MM.1S (cell line): ENCODE measurements at regions not wholly inside any gene's neighbourhood (a gene's known extent, or its start where the extent isn't known, plus 50 kb on each side); places are given as distances from the start of the nearest gene placed in this dataset.

Experiments used
- DNase-seq: peaks from one replicate; pipeline ENCODE4 v3.0.0-alpha.2; 2015
- H2AFZ ChIP-seq: fragments of 300-600 bp; sonication (generic); 2 replicates; pipeline ENCODE4 v1.6.0; 2016; ENCODE audit warnings: antibody characterized with exemption, low read length
- H3F3A ChIP-seq: fragments of 300-600 bp; sonication (generic); 2 replicates; pipeline ENCODE4 v1.6.1; 2016; ENCODE audit warnings: mild to moderate bottlenecking, antibody characterized with exemption, low read length, moderate library complexity, mixed read lengths; ENCODE audit not compliant: insufficient read depth
- H3K27ac ChIP-seq: fragments of 300-600 bp; sonication (generic); 2 replicates; pipeline ENCODE4 v1.5.1; 2016; ENCODE audit warnings: mild to moderate bottlenecking, low read length
- H3K27me3 ChIP-seq: fragments of 300-600 bp; sonication (generic); replicated peaks from 2 replicates; pipeline ENCODE4 v1.6.0; 2016; ENCODE audit warnings: low read length; ENCODE audit not compliant: insufficient read depth
- H3K36me3 ChIP-seq: fragments of 300-600 bp; sonication (generic); replicated peaks from 2 replicates; pipeline ENCODE4 v1.6.1; 2016; ENCODE audit warnings: mild to moderate bottlenecking, low read length, mixed read lengths; ENCODE audit not compliant: insufficient read depth
- H3K4me1 ChIP-seq: fragments of 300-600 bp; sonication (generic); 2 replicates; pipeline ENCODE4 v1.6.1; 2016; ENCODE audit warnings: low read length, mixed read lengths
- H3K4me2 ChIP-seq: fragments of 300-600 bp; sonication (generic); 2 replicates; pipeline ENCODE4 v1.6.0; 2016; ENCODE audit warnings: low read depth, low read length
- H3K4me3 ChIP-seq: fragments of 300-600 bp; sonication (generic); 2 replicates; pipeline ENCODE4 v1.5.1; 2016; ENCODE audit warnings: low read length, mixed read lengths
- H3K79me2 ChIP-seq: fragments of 300-600 bp; sonication (generic); 2 replicates; pipeline ENCODE4 v1.6.1; 2016; ENCODE audit warnings: mixed run types, low read length, mixed read lengths
- H3K9ac ChIP-seq: fragments of 300-600 bp; sonication (generic); 2 replicates; pipeline ENCODE4 v1.6.1; 2016; ENCODE audit warnings: low read length, mixed read lengths
- H3K9me2 ChIP-seq: fragments of 300-600 bp; sonication (generic); replicated peaks from 2 replicates; pipeline ENCODE4 v1.6.1; 2016; ENCODE audit warnings: mild to moderate bottlenecking, low read length, mixed read lengths; ENCODE audit not compliant: insufficient read depth
- H3K9me3 ChIP-seq: fragments of 300-600 bp; sonication (generic); replicated peaks from 2 replicates; pipeline ENCODE4 v1.6.1; 2016; ENCODE audit warnings: mild to moderate bottlenecking, low read length, mixed read lengths; ENCODE audit not compliant: insufficient read depth
- H4K20me1 ChIP-seq: fragments of 300-600 bp; sonication (generic); 2 replicates; pipeline ENCODE4 v1.6.1; 2016; ENCODE audit warnings: mild to moderate bottlenecking, low read length, moderate library complexity, mixed read lengths; ENCODE audit not compliant: insufficient read depth
- CTCF ChIP-seq: fragments of 300-600 bp; sonication (generic); IDR thresholded peaks from 2 replicates; pipeline ENCODE4 v1.5.1; 2016; ENCODE audit warnings: antibody characterized with exemption, low read length, mixed read lengths
- EZH2 ChIP-seq: fragments of 300-600 bp; sonication (generic); optimal IDR thresholded peaks from 2 replicates; pipeline ENCODE3; 2017; ENCODE audit warnings: low read depth, mild to moderate bottlenecking, antibody characterized with exemption, low read length, mixed read lengths
- EZH2phosphoT487 ChIP-seq: fragments of 300-600 bp; sonication (generic); IDR thresholded peaks from 2 replicates; pipeline ENCODE4 v1.6.1; 2018; ENCODE audit warnings: antibody characterized with exemption, low read length

GRCh38 chrX:26845056-26845455 lies 618.1 kb downstream of the PPP4R3C start:
- Histone ChIP-seq H3K9me3 (no peaks in the 10 kb centered on the region), H3K9ac (no peak overlapping the region), H3K4me1 (no peaks in the 10 kb centered on the region), H3K4me3 (no peak overlapping the region), H3F3A (no peaks in the 10 kb centered on the region), H3K79me2 (no peaks in the 10 kb centered on the region), H3K27me3 (no peaks in the 10 kb centered on the region), H2AFZ (no peak overlapping the region), H3K4me2 (no peak overlapping the region), H3K36me3 (no peaks in the 10 kb centered on the region), H3K9me2 (no peaks in the 10 kb centered on the region), H4K20me1 (no peaks in the 10 kb centered on the region), H3K27ac (no peak overlapping the region)
- no peak for DNase-seq
- TF ChIP-seq EZH2 (no peak), EZH2phosphoT487 (no peak), CTCF (no peak)

- Histone ChIP-seq H3K4me2 (no peak overlapping the region), H3F3A (no peaks in the 10 kb centered on the region), H3K9ac (no peak overlapping the region), H3K79me2 (no peaks in the 10 kb centered on the region), H4K20me1 (no peaks in the 10 kb centered on the region), H3K4me3 (no peak overlapping the region), H2AFZ (no peak overlapping the region), H3K4me1 (no peaks in the 10 kb centered on the region), H3K36me3 (no peaks in the 10 kb centered on the region), H3K9me3 (no peaks in the 10 kb centered on the region), H3K27ac (no peak overlapping the region), H3K9me2 (no peaks in the 10 kb centered on the region), H3K27me3 (no peaks in the 10 kb centered on the region)
- no peak for TF ChIP-seq EZH2phosphoT487
- no peak for TF ChIP-seq EZH2
- no peak for TF ChIP-seq CTCF
- no peak for DNase-seq
These were observed 606.5 kb downstream of the MAGEB5 start for GRCh38 chrX:26822448-26822847.

DNA sequence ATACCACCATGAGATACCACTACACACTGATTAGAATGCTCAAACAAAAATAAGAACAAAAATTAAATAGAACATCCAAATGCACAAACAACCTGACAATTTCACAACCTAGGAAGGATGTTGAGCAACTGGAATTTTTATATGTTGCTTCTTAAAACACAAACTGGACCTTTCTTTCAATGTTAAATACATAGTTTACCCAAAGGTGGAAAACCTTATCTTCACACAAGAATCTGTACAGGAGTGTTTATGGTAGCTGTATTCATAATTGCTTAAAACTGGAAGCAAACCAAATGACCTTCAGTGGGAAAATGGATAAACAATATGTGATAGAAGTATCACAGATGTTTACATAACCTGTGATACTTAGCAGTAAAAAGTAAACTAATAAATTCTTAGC lies 573.8 kb downstream of the MAGEB5 start:
- DNase-seq, result no peak
- H3K4me1 ChIP-seq, result no peaks in the 10 kb centered on the region
- H3K4me3 ChIP-seq, result no peak overlapping the region
- no peak for TF ChIP-seq CTCF
- H3K9me2 ChIP-seq, result no peaks in the 10 kb centered on the region
- H3K4me2 ChIP-seq, result no peak overlapping the region
- no peaks in the 10 kb centered on the region for H3K79me2 ChIP-seq
- H3K36me3 ChIP-seq, result no peaks in the 10 kb centered on the region
- no peak overlapping the region for H3K9ac ChIP-seq
- no peaks in the 10 kb centered on the region for H3K9me3 ChIP-seq
- no peaks in the 10 kb centered on the region for H3F3A ChIP-seq
- H3K27ac ChIP-seq, result no peak overlapping the region
- H4K20me1 ChIP-seq, result no peaks in the 10 kb centered on the region
- H2AFZ ChIP-seq, result no peak overlapping the region
- no peaks in the 10 kb centered on the region for H3K27me3 ChIP-seq
